Fibroblast of mammary gland (primary cell): ENCODE measurements at regions not wholly inside any gene's neighbourhood (a gene's known extent, or its start where the extent isn't known, plus 50 kb on each side); places are given as distances from the start of the nearest gene placed in this dataset.

Experiments
- DNase-seq: peaks from one replicate; pipeline ENCODE4 v3.0.0-alpha.2; 2010; ENCODE audit warnings: low read depth
- H3K4me3 ChIP-seq: 2 replicates; pipeline ENCODE4 v1.5.1; 2011; ENCODE audit warnings: low read depth, mild to moderate bottlenecking, low read length, moderate library complexity; ENCODE audit not compliant: control insufficient read depth
- CTCF ChIP-seq: conservative IDR thresholded peaks from 2 replicates; pipeline ENCODE4 v1.5.1; 2011; ENCODE audit warnings: low read depth, low read length, inconsistent platforms; ENCODE audit not compliant: control insufficient read depth, insufficient read depth

DNA sequence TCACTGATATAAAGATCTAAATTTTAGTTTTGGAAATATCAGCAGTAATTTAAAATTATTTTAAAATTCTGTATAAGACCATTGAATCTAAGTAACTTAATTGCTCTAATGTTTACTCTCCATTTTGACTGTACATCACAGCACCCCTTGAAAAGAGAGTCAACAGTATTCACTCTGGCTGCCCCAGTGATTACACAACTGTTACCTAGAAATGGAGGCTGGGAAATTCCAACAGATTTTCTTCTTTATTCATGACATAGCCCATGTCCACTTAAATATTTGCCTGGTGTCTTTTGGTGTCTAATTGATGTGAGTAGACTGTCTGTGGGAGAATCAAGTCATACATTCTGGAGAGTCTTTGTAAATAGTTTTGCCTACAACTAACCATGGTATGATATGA lies 301.8 kb upstream of the CDH6 start:
- no peak overlapping the region for H3K4me3 ChIP-seq
- no peak for TF ChIP-seq CTCF
- DNase-seq = no peak

- no peak for TF ChIP-seq CTCF
- DNase-seq = no peak
- H3K4me3 ChIP-seq = no peak overlapping the region
These were observed 303.1 kb upstream of the CDH6 start for GRCh38 chr5:30890377-30890776.

DNA sequence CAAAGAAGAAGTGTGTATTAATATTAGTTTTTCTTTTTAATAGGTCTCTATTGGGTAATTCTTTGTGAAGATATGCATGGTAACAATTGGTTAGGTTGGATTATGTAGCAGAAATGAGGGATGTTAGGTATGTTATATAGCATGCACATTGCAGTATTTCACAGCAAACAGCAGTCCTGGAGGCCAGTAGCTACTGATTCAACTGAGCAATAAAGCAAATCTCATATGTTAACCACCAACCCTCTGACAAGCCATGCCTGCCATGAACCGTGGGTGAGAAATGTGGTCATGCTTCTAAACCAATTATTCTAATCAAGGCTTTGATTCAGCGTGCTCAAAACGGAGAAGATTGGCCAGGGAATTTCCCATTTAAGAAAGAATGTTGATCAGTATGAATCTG lies 313.0 kb upstream of the CDH6 start:
- no peak overlapping the region for H3K4me3 ChIP-seq
- no peak for DNase-seq
- TF ChIP-seq CTCF = no peak

GRCh38 chr5:30879887-30880286 lies 313.6 kb upstream of the CDH6 start:
- no peak for DNase-seq
- no peak for TF ChIP-seq CTCF
- no peak overlapping the region for H3K4me3 ChIP-seq

- no peak overlapping the region for H3K4me3 ChIP-seq
- no peak for DNase-seq
- TF ChIP-seq CTCF = no peak
These were observed 314.7 kb upstream of the CDH6 start for GRCh38 chr5:30878746-30879145.

- DNase-seq = no peak
- no peak for TF ChIP-seq CTCF
- no peak overlapping the region for H3K4me3 ChIP-seq
These were observed 315.2 kb upstream of the CDH6 start for GRCh38 chr5:30878296-30878695.

DNA sequence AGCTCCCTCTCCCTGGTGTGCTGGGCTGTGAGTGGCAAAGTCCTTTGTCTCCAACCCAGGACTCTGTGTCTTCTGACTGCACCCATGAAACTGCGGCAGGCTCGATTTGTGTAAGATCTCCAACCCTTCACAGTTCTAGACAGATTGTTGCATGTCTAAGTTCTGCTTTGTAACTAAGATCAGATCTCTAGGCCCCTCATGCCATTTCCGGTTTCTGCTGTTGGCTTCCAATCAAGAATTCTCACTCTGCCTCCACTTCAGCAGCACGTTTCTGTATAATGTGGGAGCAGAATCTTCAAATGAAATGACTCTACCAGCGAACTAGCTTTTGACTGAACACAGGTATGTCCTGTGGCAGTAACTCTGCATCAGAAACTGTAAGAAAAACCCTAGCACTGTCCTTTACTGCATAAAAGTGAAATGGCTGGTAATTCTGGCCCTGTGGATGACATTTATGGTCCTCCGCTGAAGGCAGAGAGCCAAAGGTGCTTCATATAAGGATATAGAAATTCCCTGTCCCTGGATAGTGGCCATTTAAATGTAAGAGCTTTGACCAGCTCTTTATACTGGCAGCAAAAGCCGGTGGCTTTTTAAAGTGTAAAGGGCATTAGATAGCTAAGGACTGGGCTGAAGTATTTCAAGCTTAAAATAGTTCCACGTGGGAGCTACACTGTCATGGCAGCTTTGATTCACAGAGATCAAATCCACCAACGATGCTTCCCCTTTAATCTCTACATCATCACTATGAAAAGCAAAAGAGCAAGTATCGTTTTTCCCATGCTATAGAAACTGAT lies 319.0 kb upstream of the CDH6 start:
- no peak overlapping the region for H3K4me3 ChIP-seq
- no peak for DNase-seq
- no peak for TF ChIP-seq CTCF
